Type B pancreatic cell (in vitro differentiated cells): ENCODE measurements at regions not wholly inside any gene's neighbourhood (a gene's known extent, or its start where the extent isn't known, plus 50 kb on each side); places are given as distances from the start of the nearest gene placed in this dataset.
"Not testable (repeated sequence)": the region's sequence is repeated elsewhere in the genome, so short reads cannot be mapped to it uniquely, and the experiment has no call there.

Experiments
- DNase-seq: peaks from one replicate; pipeline ENCODE4 v3.0.0; 2021; ENCODE audit warnings: mixed read lengths; ENCODE audit not compliant: unreplicated experiment; ENCODE audit errors: extremely low spot score
- H3K27ac Mint-ChIP-seq: 2 replicates; pipeline ENCODE4 v1.8.0; 2021; ENCODE audit warnings: mild to moderate bottlenecking, mixed read lengths
- H3K27me3 Mint-ChIP-seq: 2 replicates; pipeline ENCODE4 v1.8.0; 2021; ENCODE audit warnings: mixed read lengths
- H3K36me3 Mint-ChIP-seq: 2 replicates; pipeline ENCODE4 v1.8.0; 2021; ENCODE audit warnings: mixed read lengths
- H3K4me1 Mint-ChIP-seq: one replicate; pipeline ENCODE4 v1.8.0; 2021; ENCODE audit warnings: mixed read lengths; ENCODE audit not compliant: unreplicated experiment
- H3K4me3 Mint-ChIP-seq: 2 replicates; pipeline ENCODE4 v1.8.0; 2021; ENCODE audit warnings: mild to moderate bottlenecking, mixed read lengths
- H3K9me3 Mint-ChIP-seq: 2 replicates; pipeline ENCODE4 v1.8.0; 2021; ENCODE audit warnings: mixed read lengths
- TF ChIP-seq, protein P1 (sequence below): fragments of 200-600 bp; sonication (generic); conservative IDR thresholded peaks from 2 replicates; pipeline ENCODE4 v1.5.0; 2021; ENCODE audit warnings: antibody characterized with exemption, mild to moderate bottlenecking

DNA sequence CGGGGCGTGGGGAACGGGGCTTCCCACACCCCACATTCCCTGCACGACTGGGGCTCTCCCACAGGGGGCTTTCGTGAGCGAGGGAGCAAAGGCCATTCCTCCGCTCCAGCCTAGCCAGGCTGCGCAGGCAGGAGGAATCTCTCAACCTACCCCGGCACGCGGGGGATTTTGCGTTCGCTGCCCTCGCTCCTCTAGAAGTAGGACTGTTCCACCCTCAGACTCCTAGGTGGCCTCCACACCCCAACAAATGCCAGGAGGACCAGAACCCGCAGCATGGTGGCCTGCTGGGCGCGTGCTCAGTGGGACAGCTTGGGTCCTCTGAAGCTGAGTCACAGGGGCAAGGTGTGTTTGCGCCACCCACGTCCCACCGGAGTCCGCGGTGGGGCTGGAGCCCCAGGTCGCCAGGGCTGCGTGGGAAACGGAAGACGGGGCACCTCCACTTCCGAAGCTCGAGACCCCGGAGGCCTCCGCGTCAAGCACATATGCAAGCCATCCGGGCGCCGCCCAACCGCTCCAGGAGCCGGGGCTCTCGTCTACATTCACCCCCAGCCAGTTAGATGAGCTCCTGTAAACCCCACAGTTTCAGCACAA is 1938.5 kb upstream of the DEFB115 start:
- no peak for DNase-seq
- Mint-ChIP-seq H3K27ac (no peak overlapping the region), H3K9me3 (peaks cover 3% of the 10 kb centered on the region), H3K27me3 (no peaks in the 10 kb centered on the region), H3K36me3 (no peaks in the 10 kb centered on the region), H3K4me3 (no peak overlapping the region), H3K4me1 (no peaks in the 10 kb centered on the region)
- TF ChIP-seq, protein P1, sequence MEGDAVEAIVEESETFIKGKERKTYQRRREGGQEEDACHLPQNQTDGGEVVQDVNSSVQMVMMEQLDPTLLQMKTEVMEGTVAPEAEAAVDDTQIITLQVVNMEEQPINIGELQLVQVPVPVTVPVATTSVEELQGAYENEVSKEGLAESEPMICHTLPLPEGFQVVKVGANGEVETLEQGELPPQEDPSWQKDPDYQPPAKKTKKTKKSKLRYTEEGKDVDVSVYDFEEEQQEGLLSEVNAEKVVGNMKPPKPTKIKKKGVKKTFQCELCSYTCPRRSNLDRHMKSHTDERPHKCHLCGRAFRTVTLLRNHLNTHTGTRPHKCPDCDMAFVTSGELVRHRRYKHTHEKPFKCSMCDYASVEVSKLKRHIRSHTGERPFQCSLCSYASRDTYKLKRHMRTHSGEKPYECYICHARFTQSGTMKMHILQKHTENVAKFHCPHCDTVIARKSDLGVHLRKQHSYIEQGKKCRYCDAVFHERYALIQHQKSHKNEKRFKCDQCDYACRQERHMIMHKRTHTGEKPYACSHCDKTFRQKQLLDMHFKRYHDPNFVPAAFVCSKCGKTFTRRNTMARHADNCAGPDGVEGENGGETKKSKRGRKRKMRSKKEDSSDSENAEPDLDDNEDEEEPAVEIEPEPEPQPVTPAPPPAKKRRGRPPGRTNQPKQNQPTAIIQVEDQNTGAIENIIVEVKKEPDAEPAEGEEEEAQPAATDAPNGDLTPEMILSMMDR, result no peak

DNA sequence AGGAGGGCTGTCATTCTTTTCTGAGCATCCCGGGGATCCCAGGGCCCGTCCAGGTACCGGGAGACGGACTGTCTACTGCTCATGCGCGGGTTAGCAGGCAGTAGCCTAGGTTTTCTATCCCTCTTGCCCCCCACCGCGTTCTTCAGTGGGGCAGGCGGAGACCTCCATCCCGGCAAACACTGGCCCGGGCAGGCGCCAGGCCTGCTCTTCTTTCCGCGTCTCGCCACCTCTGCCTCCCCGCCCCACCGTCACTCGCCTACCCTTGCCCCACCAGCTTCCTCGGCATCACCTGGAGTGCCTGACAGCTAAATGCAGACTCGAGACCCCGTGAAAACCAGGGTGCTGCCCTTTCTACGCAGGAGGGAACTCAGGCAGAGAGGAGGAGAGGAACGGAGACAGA is 1937.7 kb upstream of the DEFB115 start:
- no peaks in the 10 kb centered on the region for H3K27me3 Mint-ChIP-seq
- no peaks in the 10 kb centered on the region for H3K9me3 Mint-ChIP-seq
- H3K4me1 Mint-ChIP-seq, result no peaks in the 10 kb centered on the region
- DNase-seq, result no peak
- TF ChIP-seq, protein P1, result no peak
- H3K4me3 Mint-ChIP-seq, result no peak overlapping the region
- no peaks in the 10 kb centered on the region for H3K36me3 Mint-ChIP-seq
- no peak overlapping the region for H3K27ac Mint-ChIP-seq

DNA sequence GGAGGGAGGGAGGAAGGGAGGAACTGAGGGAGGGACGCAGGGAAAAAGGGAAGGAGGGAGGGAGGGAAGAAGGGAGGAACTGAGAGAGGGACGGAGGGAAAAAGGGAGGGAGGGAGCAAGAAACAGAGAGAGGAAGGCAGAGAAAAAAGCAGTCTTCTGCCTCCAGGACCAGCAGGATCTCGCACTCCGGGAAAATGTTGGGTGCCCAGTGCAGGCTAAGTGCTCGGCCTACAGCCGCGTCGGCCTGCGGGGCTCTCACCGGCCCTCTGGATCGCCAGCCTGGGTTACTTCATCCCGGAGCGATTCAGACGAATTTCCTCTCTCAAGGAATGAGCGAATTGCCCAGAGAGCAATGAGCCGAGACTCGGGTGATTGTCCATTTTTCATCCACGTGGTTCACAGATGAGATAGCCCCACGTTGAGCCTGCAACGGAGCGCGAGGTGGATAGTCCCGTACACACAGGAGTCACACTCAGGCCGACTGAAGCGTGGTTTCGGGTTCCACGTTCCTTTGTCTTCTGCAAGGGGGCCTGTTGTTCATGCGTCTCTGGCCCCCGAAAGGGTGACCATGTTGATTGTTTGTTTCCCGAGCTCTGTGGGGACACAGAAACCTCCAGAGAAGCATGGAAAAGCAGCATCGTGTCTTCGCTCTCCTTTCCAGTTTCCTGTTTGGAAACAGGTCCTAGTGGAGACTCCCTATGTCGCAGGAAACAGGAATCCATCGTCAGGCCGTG is 1937.1 kb upstream of the DEFB115 start:
- H3K36me3 Mint-ChIP-seq, H3K27me3 Mint-ChIP-seq, H3K4me3 Mint-ChIP-seq, H3K9me3 Mint-ChIP-seq, DNase-seq, H3K27ac Mint-ChIP-seq, H3K4me1 Mint-ChIP-seq: not testable (repeated sequence)

DNA sequence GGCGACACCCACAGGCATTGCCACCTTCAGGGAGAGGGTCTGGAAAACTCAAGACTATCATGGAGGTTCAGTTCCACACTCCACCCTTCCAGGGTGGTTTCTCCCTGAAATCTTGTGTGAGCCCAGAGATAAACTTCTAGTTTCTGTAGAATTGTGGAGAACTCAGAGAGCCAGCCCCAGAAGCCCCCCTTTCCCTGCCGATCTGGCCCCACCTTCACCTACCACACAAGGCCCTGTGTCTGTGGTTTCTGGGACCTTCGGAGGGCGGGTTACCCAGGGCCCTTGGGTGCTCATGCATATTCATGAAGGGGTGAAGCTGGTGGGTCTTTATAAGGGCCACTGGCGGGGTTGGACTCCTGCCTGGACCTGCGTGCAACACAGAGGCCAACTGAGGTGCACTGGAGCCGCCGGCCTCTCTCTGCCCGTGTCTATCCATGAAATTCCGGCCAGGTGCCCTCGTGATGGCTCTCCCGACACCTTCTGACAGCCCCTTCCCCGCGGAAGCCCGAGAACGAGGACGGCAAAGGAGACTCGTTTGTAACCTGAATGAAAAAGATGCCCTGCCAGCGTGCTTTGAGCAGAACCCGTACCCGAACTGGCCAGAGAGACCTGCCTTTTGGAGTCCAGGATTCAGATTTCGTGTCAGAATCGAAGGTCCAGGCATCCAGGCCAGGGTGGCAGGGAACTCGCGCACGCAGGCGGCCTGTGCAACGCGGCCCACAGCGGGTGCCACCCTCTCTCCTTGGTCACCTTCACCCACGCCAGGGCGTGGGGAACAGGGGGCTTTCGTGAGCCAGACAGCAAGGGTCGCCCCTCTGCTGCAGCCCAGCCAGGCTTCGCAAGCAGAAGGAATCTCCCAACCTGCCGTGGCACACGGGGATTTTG is 1933.6 kb upstream of the DEFB115 start:
- H3K27me3 Mint-ChIP-seq, H3K4me3 Mint-ChIP-seq, H3K27ac Mint-ChIP-seq, H3K4me1 Mint-ChIP-seq, H3K9me3 Mint-ChIP-seq, H3K36me3 Mint-ChIP-seq, DNase-seq: not testable (repeated sequence)

DNA sequence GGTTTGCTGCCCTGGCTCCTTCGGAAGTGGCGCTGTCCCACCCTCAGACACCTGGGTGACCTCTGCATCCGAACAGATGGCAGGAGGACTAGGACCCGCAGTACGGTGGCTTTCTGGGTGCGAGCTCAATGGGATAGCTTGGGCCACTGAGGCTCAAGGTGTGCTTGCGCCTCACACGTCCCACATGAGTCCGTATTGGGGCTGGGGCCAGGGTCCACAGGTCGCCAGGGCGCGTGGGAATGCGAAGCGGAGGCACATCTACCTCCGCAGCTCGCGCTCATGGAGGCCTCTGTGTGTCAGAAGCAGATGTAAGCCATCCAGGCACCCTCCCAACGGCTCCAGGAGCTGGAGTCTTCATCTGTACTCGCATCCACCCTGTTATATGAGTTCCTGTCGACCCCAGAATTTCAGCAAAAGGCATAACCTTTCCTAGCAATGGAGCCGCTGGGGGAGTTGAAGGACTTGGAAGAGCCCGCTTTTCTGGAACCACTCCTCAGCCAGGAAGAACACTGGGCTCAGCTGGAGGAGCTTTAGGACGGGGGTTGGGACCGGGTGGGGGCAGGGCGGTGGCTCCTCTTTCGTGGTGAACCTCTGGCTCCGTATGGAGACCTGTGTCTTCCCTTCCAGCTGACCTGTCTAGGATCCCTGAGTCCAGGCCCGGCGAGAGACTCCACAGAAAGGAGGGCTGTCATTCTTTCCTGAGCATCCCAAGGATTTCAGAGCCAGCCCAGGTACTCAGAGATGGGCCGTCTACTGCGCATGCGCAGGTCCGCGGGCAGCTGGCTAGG is 1932.8 kb upstream of the DEFB115 start:
- not testable (repeated sequence) for H3K36me3 Mint-ChIP-seq, H3K4me1 Mint-ChIP-seq, H3K9me3 Mint-ChIP-seq, H3K4me3 Mint-ChIP-seq, H3K27me3 Mint-ChIP-seq, H3K27ac Mint-ChIP-seq, DNase-seq

DNA sequence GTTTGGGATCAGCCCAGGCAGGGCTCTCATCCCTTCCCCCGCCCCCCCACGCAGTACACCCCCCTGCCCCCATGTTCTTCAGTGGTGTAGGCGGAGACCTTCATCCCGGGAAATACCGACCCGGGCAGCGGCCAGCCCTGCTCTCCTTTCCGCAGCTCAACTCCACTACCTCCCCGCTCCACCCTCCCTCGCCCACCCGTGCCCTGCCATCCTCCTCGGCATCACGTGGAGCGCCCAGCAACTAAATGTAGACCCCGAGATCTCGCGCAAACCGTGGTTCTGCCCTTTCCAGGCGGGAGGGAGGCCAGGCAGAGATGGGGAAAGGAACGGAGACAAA is 1932.2 kb upstream of the DEFB115 start:
- no peaks in the 10 kb centered on the region for H3K4me1 Mint-ChIP-seq
- no peak overlapping the region for H3K27ac Mint-ChIP-seq
- DNase-seq, result no peak
- H3K36me3 Mint-ChIP-seq, result no peaks in the 10 kb centered on the region
- H3K4me3 Mint-ChIP-seq, result no peak overlapping the region
- H3K9me3 Mint-ChIP-seq, result peaks cover under 1% of the 10 kb centered on the region
- no peaks in the 10 kb centered on the region for H3K27me3 Mint-ChIP-seq
- TF ChIP-seq, protein P1, result no peak

DNA sequence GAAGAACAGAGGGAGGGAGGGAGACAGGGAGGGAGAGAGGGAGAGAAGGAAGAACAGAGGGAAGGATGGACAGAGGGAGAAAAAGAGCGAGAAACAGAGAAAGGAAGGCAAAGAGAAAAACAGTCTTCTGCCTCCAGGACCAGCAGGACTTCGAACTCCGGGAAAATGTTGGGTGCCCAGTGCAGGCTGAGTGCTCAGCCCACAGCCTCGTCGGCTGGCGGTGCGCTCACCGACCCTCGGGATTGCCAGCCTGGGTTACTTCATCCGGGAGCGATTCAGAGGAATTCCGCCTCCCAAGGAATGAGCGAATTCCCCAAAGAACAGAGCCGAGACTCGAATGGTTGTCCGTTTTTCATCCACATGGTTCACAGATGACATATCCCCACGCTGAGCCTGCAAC is 1931.7 kb upstream of the DEFB115 start:
- H3K36me3 Mint-ChIP-seq, H3K27ac Mint-ChIP-seq, DNase-seq, H3K4me3 Mint-ChIP-seq, H3K27me3 Mint-ChIP-seq, H3K9me3 Mint-ChIP-seq, H3K4me1 Mint-ChIP-seq: not testable (repeated sequence)
